Small intestine (tissue), 7 donors: ENCODE measurements at regions not wholly inside any gene's neighbourhood (a gene's known extent, or its start where the extent isn't known, plus 50 kb on each side); places are given as distances from the start of the nearest gene placed in this dataset.

Experiments used
- DNase-seq, 2 donors: peaks; one replicate each; pipeline versions ENCODE4 v3.0.0 to v3.0.0-alpha.2; 2013
- FAIRE-seq: peaks from 2 replicates; lab custom pipeline; 2012; peaks lifted over from hg19 to GRCh38; lab: Jason Lieb, UNC
- H3K27ac ChIP-seq, 3 donors: one replicate each; pipeline ENCODE4 v1.5.1; 2013; ENCODE audit warnings: low read length in 2 of 3, mild to moderate bottlenecking in 2 of 3, control low read depth in 1 of 3, inconsistent platforms in 1 of 3, low read depth in 1 of 3, moderate library complexity in 1 of 3
- H3K27me3 ChIP-seq, 3 donors: one replicate each; pipeline ENCODE4 v1.6.1; 2013; ENCODE audit warnings: low read length in 3 of 3, inconsistent platforms in 1 of 3; ENCODE audit not compliant: control insufficient read depth in 3 of 3, insufficient read depth in 3 of 3
- H3K36me3 ChIP-seq, 3 donors: one replicate each; pipeline ENCODE4 v1.6.1; 2013; ENCODE audit warnings: low read length in 3 of 3, inconsistent platforms in 1 of 3, low read depth in 1 of 3, mild to moderate bottlenecking in 1 of 3, moderate library complexity in 1 of 3; ENCODE audit not compliant: control insufficient read depth in 3 of 3, insufficient read depth in 2 of 3
- H3K4me1 ChIP-seq, 3 donors: one replicate each; pipeline ENCODE4 v1.6.1; 2013; ENCODE audit warnings: low read length in 2 of 3, inconsistent platforms in 1 of 3, low read depth in 1 of 3, mild to moderate bottlenecking in 1 of 3, moderate library complexity in 1 of 3; ENCODE audit not compliant: control insufficient read depth in 3 of 3, insufficient read depth in 2 of 3
- H3K4me3 ChIP-seq, 3 donors: one replicate each; pipeline ENCODE4 v1.5.1; 2013; ENCODE audit warnings: low read length in 3 of 3, control low read depth in 1 of 3, inconsistent platforms in 1 of 3, low read depth in 1 of 3, mild to moderate bottlenecking in 1 of 3, moderate library complexity in 1 of 3
- H3K9me3 ChIP-seq, 2 donors: one replicate each; pipeline ENCODE4 v1.6.1; 2013; ENCODE audit warnings: low read depth in 1 of 2, low read length in 1 of 2; ENCODE audit not compliant: control insufficient read depth in 2 of 2, insufficient read depth in 1 of 2
- WGBS, 3 donors: extraction: QIAGEN DNeasy Blood & Tissue Kit; methylation state at CpG; one replicate each; pipeline ENCODE4 v1.1.7; 2013; 5-methylcytosine and 5-hydroxymethylcytosine counted together
- donor health status: healthy with polysubstance abuse.
- donor health status: control.
- donor health status: control.
- donor health status: Bipolar disorder and iron deficiency.
- donor health status: healthy.

DNA sequence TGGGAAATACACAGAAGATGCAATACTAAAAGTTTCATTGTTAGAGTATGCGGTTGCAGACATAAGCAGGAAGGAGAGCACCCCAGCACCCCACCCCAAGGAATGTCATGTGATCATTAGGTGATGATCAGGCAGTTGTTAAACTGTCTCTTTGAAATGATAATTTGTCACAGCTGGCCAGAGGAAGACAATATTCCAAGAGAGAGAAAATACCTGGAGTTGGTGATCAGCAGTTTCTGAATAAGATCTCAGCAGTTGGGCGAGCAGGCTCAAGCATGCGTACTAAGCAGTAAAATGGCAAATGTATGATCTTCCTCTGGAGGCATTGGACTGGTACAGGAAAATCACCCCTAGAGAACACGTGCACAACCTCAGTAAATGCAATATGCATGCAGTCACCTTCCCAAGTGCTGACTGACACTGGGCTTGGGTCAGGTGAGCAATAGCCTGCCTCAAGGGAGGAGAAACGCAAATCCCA lies 250.1 kb upstream of the MBL2 start:
- no peak overlapping the region for H3K27ac ChIP-seq
- WGBS, 3 donors: 89 to 92% (median 91%) methylated on average over 5 of the region's 5 CpGs
- H3K4me3 ChIP-seq: no peak overlapping the region
- peaks cover 0 to 8% (median 3%) of the 10 kb centered on the region in 3 donors for H3K4me1 ChIP-seq
- FAIRE-seq (no peak), DNase-seq (no peak)
- H3K9me3 ChIP-seq: no peaks in the 10 kb centered on the region
- no peaks in the 10 kb centered on the region for H3K36me3 ChIP-seq
- H3K27me3 ChIP-seq: no peaks in the 10 kb centered on the region

DNA sequence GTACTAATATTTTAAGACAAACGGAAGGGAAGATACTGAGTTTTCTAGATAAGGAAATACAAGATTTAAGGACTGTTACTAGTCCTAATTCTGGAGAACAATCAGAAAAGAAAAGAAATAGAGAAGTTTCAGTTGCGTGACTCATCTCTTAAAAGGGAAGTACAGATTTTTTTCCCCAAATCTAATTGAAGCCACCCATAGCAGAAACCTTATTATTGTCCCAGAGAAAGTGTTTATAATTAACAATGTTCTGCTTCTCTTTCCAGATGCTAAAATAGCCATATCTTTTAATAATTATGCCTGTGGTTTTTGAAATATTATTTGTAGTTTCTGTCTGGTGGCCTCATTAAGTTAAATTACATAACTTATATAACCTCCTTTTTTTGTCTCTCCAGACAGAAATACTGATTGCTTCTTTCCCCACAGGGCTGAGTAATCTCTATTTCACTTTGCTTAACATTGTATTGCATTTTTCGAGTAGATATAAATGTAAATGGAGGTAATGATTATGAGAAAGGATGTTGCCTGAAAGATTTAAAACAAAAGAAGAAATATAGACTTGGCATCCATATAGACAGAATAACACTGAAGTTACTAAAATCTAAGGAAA lies 240.7 kb upstream of the MBL2 start:
- H3K36me3 ChIP-seq: no peaks in the 10 kb centered on the region
- H3K9me3 ChIP-seq: no peaks in the 10 kb centered on the region
- FAIRE-seq: no peak
- H3K27ac ChIP-seq: no peak overlapping the region
- H3K4me3 ChIP-seq: no peak overlapping the region
- H3K4me1 ChIP-seq: no peaks in the 10 kb centered on the region
- no peaks in the 10 kb centered on the region for H3K27me3 ChIP-seq
- 74 to 85% (median 79%) methylated on average over 3 of the region's 3 CpGs for whole genome bisulfite sequencing, 3 donors
- DNase-seq: no peak

DNA sequence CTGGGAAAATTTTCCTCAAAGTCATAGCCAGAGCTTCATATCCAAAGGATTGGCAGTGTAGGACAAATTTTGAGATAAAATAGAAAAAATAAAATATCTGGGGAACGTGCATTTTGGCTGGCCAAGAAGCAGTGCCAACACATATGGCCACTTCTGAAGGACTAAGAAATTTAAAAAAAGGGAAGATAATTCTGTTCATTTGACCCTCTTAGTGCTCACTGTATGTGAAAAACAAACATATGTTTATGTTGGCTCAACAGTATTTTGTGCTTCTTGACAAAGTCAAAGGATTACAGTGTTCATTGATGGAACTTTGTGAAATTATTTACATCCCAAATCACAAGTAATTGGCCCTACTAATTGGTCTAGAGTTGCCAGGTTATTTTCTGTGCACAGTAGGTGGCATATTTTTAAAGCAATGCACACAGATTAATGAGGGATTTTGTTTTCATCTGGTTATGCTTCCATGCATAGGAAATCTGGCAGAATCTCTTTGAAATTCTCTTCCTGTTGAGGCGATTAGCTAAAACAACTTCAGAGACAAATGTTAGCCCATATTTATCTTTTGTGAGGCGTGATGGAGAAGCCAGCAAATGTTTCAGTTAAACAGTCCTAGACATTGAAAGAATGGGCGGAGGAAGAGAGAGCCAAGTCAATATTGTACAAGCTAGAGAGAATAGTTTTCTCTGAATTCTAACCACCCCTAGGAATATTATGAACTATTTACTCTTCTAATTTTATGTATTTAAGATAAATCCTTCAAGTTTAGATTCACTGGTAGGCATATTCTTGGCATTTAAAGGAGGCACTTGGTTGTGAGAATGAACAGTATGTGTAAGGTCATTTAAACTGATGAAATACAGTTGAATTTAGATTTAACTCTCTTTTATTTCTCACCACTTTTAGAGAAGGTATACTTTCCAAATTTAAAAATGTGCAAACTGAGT lies 237.7 kb upstream of the MBL2 start:
- no peak overlapping the region for H3K4me3 ChIP-seq
- WGBS, 3 donors: 63 to 81% (median 80%) methylated on average over 4 of the region's 4 CpGs
- no peaks in the 10 kb centered on the region for H3K9me3 ChIP-seq
- peaks cover 0 to 5% (median 0%) of the 10 kb centered on the region in 3 donors for H3K4me1 ChIP-seq
- FAIRE-seq: no peak
- DNase-seq: no peak
- no peaks in the 10 kb centered on the region for H3K27me3 ChIP-seq
- H3K27ac ChIP-seq: no peak overlapping the region
- H3K36me3 ChIP-seq: no peaks in the 10 kb centered on the region

DNA sequence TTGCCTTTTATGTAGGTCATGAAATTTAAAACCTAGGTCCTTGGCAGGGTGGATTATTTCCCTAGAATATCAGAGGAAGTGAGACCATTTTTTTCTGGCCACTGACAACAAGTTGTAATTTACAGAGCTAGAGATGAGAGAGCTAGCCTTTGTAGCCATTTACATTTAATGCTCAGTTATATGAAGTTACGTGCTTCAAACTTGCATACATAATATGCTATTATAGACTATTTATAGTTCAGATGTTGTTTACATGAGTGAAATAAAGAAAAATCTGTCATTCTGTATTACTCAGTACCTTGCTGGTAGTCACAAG lies 234.9 kb upstream of the MBL2 start:
- no peak overlapping the region for H3K27ac ChIP-seq
- H3K27me3 ChIP-seq: no peaks in the 10 kb centered on the region
- H3K4me1 ChIP-seq: peaks cover 0 to 8% (median 0%) of the 10 kb centered on the region in 3 donors
- H3K36me3 ChIP-seq: no peaks in the 10 kb centered on the region
- 85 to 94% (median 86%) methylated on average over 1 of the region's 1 CpG for WGBS, 3 donors
- DNase-seq (no peak), FAIRE-seq (no peak)
- H3K9me3 ChIP-seq: no peaks in the 10 kb centered on the region
- no peak overlapping the region for H3K4me3 ChIP-seq

DNA sequence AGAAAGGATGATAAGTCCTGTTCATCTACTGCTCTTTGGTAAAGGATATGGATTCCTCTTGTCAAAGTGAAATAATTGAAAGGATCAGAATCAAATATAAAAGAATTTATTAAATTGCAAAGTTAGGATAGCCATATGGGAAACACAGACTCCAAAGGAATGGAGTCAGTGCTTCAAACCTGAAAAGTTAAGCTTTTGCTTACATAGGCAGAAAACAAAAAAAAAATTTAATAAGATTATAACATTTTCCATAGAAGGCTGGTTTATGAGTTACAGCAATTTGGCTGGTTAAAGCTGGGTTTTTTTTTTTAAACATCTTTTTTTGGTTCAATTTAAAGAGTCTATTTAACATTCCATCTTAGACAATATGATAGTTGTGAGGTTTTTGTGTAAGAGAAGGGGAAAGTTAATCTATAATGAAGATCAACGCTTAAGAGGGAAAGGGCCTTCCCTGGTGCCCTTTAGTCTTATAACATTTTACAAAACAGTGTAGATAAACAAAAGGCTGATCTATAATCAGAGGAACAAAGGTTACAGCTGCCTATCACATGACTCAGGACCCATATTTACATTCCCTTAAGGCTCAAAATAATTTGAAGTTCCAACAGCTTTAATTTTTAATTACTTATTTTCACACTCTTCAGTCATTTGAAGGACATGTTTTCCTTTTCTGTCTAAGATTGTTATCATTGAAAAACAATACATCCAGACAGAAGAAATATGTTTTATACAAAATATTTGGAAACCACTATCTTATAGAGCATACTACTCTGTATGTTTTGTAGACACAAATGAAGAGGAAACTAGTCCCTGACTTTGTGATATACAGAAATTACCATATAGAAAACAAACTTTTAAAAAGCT lies 234.3 kb upstream of the MBL2 start:
- WGBS, 3 donors: 26 to 47% (median 45%) methylated on average over 1 of the region's 1 CpG
- DNase-seq (peak; percentile 54 to 55), FAIRE-seq (peak; percentile 75)
- H3K27ac ChIP-seq: no peak overlapping the region
- H3K27me3 ChIP-seq: no peaks in the 10 kb centered on the region
- no peaks in the 10 kb centered on the region for H3K9me3 ChIP-seq
- peaks cover 0 to 8% (median 0%) of the 10 kb centered on the region in 3 donors for H3K4me1 ChIP-seq
- no peak overlapping the region for H3K4me3 ChIP-seq
- no peaks in the 10 kb centered on the region for H3K36me3 ChIP-seq

DNA sequence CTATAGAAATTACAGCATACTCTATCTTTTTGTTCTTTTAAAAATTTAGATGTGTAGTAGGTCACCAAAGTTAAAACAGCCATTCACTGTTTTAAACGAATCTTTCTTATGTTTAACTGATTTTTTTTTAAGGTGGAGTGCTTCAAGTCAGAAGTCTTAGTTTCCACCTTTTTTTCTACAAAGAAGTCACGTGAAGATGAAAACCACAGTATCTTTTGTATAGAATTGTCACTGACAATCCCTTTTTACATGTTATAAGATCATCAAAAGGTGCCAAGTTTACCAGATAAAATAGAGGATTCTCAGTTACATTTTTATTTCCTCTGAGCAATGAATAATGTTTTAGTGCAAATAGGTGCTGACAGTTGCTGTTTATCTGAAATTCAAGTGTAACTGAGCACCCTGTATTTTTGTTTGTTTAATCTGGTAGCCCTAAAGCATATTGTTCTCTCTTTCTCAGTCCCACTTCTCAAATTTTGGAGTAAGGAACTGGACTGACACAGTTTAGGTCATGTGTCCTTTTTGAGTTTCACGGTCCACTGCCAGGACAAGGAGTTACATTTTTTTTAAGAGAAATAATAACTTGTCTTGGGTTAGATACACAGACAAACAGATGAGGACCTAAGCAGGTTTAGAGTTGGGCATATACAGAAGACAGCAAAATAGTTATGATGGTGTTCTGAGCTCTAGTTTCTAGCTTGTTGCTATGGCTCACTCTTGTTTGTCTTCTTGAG lies 233.2 kb upstream of the MBL2 start:
- Histone ChIP-seq H3K27ac (no peak overlapping the region), H3K9me3 (no peaks in the 10 kb centered on the region), H3K36me3 (no peaks in the 10 kb centered on the region), H3K27me3 (no peaks in the 10 kb centered on the region), H3K4me3 (no peak overlapping the region), H3K4me1 (peaks cover 0 to 8% (median 0%) of the 10 kb centered on the region in 3 donors)
- 52 to 61% (median 56%) methylated on average over 3 of the region's 3 CpGs for WGBS, 3 donors
- FAIRE-seq (no peak), DNase-seq (no peak)

DNA sequence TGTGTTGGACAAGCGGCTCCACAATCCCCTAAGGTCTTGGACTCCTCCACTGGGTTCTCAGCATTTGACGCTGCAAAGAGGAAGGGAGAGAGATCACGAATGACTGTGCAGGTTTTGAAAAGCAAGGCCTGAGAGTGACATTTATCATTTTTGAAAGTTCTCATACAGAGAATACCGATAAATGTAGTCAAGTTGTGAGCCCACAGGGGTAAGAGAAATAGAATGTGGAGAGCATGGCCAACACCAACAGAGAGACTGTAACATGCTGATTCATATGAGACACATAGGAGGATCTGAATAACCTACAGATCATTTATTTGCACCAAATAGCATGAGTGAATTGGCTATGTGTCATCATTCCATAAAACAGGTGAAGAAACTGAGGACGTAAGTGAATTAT lies 230.5 kb upstream of the MBL2 start:
- Histone ChIP-seq H3K27me3 (no peaks in the 10 kb centered on the region), H3K4me3 (no peak overlapping the region), H3K9me3 (no peaks in the 10 kb centered on the region), H3K4me1 (peaks cover 0 to 8% (median 0%) of the 10 kb centered on the region in 3 donors), H3K36me3 (no peaks in the 10 kb centered on the region), H3K27ac (no peak overlapping the region)
- FAIRE-seq (no peak), DNase-seq (no peak)
- WGBS, 3 donors: 66 to 80% (median 71%) methylated on average over 5 of the region's 5 CpGs
